HG03342 (cell line): ENCODE measurements at regions not wholly inside any gene's neighbourhood (a gene's known extent, or its start where the extent isn't known, plus 50 kb on each side); places are given as distances from the start of the nearest gene placed in this dataset.
"Not testable (repeated sequence)": the region's sequence is repeated elsewhere in the genome, so short reads cannot be mapped to it uniquely, and the experiment has no call there.

Experiments used
- ATAC-seq: cut with Tn5 transposase; IDR thresholded peaks from one replicate; pipeline ENCODE4 v1.9.1; 2021; ENCODE audit warnings: mild to moderate bottlenecking, moderate library complexity; ENCODE audit not compliant: unreplicated experiment

DNA sequence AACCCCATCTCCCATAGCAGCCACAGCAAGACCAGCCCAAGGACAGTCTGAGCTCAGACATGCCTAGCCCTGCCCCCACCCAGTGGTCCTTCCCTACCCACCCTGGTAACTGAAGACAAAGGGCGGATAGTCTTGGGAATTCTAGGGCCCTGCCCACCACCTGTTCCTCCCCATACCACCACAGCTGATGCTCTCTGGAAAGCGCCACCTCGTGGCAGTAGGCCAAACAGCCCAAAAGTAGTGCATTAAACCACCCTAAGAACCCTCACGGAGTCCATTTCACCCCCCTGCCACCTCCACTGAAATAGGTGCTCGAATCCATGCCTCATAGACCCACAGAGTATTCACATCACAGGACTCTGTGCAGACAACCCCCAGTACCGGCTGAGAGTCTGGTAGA, 1021.4 kb downstream of the CDH8 start:
- no peak for ATAC-seq

DNA sequence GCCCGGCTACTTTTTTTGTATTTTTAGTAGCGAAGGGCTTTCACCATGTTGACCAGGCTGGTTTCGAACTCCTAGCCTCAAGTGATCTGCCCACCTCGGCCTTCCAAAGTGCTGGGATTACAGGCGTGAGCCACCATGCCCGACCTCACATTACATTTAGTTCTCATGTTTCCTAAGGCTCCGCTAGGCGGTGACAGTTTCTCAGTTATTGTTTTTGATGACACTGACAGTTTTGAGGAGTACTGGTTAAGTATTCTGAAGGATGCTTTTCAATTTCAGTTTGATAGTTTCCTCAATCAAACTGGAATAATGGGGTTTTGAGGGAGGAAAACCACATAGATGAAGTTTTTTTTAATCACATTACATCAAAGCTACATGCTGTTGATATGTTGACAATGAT, 1028.5 kb downstream of the CDH8 start:
- no peak for ATAC-seq

DNA sequence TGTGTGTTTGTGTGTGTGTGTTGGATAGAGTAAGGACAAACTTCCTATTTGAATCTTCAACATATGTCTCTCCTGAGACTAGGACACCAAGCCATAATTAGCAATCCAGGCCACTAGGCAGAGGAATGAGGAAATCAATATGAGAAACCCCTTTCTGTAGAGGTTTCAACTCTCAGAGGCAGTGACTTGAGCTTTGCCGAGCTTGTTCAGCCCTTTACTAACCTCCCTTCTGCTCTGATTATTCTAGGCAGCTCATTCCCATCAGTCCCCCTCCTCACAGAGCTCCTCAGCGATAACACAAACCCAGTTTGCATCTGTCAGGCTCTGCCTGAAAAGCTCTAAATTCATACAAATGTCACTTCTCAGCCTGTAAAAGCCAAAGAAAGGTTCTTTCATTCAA, 1030.3 kb downstream of the CDH8 start:
- ATAC-seq: no peak

DNA sequence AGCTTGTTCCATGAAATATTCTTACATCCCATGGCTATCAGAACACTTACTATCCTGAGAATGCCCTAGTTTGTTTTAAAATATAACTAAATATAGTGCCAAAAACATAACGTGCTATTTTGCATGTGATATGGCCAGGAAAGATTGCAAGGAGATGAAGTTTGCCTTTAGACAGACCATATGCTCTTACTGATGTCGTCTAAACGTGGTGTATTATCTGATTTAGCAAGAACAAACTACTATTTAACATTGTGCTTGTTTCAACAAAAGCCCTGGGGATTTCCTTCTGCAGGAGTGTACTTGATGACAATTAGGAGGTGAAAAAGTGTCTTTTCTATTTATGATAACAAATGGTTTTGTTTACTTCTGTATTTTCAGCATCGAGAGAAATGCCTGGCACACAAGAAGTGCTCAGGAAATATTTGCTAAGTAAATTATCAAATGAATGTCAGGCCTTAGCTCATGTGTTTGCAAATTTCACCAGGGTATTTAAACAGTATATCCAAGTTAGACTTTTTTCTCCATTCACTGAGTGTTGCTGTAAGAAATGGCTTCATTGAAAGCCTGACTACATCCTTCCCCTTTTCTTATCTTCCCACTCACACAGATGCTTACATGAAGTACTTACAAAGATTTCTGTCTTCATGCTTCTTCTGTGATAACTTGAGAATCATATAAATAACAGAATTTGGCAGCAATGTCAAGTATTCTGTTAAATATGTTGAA, 1033.6 kb downstream of the CDH8 start:
- ATAC-seq: no peak

DNA sequence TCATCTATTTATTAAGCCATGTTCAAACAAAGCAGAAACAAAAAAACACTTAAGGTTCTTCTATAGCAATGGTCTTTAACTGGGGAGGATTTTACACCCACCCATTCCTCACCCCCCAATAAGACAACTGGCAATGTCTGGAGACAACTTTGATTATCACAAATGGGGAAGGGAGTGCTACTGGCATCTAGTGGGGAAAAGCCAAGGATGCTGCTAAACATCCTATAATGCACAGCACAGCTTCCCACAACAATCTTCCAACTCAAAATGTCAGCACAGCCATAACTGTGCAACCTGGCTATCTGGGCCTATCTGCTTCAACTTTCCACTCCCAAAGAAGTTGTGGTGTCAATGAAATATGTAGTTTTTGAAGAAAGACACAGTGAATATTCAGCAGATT, 1044.4 kb downstream of the CDH8 start:
- ATAC-seq: no peak

DNA sequence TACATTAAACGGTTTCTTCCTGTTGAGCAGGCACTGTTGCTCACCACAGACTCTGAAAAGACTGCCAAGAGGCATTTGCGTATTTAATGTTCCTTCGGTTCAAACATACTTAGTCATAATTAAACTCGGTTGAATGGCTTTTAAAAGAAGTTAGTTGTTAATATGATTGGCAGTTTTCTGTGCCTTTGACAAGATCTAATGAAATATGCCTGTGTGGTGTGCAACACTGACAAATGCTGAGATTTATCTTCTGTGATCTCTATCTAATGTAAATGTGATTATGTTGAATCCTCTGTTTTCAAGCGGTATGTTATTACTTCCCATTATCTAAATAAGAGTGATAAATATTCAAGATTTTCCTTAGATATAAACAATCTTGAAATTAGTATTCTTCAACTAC, 1046.6 kb downstream of the CDH8 start:
- ATAC-seq: no peak

DNA sequence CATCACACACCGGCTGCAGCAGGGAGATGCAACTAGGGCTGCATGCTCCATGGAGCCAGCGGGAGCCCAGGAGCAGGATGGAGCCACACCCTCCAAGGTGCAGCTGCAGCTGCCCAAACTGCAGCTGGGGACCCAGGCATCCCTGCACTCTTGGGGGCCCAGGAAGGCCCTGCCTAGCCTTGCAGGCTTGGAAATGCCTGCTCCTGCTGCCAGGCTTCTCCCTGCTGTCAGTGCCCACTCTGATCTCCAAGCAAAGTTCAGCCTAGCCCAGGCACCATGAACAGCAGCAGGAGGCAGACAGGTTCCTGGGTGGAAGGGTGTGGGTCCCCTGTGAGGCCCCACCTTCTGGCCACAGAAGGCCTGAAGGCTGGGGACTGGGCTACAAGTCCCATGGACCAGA, 1057.1 kb downstream of the CDH8 start:
- ATAC-seq: no peak

DNA sequence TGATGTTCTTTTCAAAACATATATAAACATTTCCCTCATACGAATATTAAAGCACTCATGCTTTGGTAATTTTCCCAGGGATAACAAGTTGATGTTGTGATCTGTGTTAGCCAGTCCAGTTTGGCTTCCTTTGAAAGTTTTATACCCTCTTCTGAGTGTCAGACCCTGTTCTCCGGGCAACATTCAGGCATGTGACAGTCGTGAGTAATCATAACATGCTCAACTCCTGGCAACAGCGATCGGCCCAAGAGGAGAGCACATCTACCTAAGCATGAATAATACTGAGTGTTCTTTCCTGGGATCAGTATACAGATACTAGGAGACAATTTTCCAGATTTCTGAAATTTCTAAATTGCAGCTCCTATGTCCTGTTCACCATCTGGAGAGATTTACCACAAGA, 1086.4 kb downstream of the CDH8 start:
- no peak for ATAC-seq

DNA sequence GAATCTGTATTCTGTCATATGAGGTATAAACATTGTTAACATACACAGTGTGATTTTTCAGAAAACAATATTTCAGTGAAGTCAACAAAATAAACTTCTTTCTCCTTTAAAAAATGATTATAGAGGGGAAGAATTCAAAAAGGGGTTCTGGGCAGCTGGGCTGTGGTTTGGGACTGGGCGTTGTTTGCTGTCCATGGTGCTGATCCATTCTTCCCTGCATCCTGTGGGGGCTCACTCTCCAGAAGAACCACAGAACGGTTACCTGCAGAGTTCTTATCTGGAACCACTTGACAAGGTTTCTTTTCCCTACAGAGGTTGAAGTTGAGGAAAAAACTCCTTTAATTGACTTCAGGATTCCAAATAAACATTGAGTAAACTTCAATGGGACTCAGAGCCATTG, 1091.0 kb downstream of the CDH8 start:
- no peak for ATAC-seq

DNA sequence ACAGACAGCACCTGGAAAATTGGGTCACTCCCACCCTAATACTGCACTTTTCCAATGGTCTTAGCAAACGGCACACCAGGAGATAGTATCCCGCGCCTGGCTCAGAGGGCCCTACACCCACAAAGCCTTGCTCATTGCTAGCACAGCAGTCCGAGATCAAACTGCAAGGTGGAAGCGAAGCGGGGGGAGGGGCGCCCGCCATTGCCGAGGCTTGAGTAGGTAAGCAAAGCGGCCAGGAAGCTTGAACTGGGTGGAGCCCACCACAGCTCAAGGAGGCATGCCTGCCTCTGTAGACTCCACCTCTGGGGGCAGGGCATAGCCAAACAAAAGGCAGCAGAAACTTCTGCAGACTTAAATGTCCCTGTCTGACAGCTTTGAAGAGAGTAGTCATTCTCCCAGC, 1100.0 kb downstream of the CDH8 start:
- ATAC-seq: not testable (repeated sequence)

DNA sequence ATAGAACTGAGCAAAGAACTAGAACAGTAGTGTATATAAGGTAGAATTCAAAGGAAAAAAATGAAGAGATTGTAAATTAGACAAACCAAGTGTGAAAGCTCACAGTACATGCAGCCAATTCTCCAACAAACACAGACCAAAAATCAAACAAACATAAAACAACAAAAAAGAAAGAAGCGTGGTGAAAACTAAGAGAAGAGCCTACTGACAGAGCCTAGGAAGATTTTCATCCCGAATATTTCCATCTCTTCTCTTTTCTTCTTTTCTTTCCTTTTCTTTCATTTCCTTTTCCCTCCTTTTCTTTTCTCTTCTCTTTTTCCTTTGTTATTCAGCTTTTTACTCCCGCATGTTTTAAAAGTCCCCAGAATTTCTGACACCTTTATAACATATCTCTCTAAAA, 1103.6 kb downstream of the CDH8 start:
- ATAC-seq: no peak

DNA sequence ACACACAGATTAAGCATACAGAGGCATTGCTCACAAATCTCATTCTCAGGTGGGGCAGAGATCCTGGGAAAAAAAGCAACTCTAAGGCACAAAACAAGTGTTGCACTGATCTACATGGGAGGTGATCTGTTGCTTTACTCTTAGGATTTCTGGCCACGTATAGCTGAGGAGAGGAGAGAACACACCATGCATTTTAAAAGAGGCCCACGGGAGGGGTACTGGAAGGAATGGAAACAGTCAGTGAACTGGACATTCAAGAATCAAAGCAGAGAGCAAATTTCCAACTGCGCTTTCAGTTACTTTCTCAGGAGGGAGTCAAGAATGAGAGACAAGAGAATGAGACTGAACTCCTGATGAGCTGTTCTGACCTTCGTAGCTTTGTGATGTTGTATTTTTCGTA, 1105.9 kb downstream of the CDH8 start:
- no peak for ATAC-seq

DNA sequence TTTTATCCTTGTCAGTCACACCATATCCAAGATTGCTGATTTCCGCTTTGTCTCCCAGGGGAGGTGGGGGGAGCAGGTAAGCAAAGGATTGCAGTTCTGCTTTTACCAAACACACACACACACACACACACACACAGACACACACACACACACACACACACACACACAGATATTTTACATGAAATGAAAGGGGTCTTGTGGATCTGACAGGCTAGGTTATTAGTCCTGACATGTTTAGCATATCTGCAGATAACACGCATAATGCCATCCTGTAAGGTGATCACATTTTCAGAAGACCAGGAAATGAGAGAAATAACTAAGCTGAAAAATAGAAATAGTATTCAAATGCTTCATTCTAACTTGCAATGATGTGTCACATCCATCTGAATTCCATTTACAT, 1113.3 kb downstream of the CDH8 start:
- ATAC-seq: no peak

DNA sequence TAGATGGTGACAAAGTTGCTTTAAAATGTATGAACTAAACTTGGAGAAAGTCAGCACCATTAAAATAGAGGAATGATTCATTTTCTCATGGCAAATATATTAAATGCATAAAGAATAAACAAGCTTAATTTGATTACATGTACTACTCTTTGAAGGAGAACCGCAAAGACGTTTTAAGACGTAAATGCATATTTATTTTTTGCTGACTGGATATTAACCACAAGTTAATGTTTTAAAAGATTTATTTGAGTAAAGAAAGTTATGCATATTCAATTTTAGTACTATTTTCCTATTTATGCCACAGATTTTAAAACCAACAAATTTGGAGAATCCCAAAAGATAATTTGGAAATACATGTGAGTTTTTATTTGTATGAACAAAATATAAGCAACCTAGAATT, 1121.9 kb downstream of the CDH8 start:
- ATAC-seq: no peak

DNA sequence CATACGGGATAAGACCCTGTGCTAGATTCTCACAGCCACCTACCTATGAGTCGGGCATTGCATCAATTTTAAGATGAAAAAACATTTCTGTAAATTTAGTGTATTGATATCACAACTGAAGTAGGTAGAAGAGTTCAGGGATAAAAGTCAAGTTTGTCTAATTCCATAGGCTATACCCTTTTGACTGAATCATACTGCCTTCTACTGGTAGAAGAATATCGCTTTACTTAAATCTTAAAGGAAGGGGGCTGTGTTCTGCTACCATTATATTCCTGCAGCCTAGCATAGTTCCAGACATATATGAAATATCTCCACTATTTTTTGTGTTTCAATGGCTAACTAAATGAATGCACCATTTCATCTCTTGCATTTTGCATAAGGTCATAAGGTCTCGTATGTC, 1128.6 kb downstream of the CDH8 start:
- no peak for ATAC-seq

DNA sequence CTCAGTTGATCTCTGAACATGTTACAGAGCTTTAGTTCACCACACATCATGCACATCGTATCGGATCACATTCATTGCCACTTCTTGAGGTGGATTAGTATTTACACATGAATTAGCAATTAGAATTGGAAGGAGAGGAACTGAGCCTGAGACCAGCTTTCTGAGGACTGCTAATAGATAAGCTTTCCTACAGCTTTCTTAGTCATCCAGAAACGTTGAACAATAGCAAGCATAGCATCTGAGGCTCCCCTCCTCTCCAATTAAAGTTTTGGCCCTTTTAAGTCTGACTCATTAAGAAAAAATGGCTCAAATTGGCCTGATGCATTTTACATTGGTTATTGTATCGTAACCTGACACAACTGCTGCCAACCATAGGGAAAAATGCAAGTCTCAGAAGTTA, 1130.4 kb downstream of the CDH8 start:
- ATAC-seq: no peak

DNA sequence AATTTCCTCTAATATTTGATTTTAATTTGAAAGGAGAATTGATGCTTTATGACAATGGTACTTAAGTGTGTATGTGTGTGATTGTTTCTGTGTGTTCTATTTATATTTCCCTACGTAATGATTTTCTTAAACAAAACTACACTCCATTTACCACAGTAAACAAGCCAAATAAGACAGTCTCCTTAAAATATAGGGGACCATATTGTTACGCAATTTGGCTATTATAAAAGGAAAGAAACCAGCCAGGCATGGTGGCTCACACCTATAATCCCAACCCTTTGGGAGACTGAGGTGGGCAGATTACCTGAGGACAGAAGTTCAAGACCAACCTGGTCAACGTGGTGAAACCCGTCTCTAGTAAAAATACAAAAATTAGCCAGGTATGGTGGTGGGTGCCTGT, 1134.1 kb downstream of the CDH8 start:
- ATAC-seq: no peak

DNA sequence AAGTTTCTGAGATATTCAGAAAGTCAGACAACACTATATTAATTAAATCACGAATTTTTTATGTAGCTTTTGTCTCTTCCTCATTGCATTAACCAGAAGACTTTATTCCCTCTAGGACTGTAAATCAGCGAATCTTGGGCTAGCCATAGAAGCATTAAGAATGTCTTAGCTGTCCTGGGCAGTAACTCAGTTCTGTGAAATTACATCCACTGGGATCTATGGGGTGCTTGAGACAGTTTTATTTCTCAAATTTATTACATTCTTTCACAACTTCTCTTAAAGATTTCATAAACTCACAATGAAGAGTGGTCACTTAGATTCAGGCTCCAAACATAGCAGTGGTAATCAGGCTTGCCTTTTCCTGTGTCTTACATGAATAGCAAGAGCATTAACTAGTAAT, 1153.4 kb downstream of the CDH8 start:
- no peak for ATAC-seq

DNA sequence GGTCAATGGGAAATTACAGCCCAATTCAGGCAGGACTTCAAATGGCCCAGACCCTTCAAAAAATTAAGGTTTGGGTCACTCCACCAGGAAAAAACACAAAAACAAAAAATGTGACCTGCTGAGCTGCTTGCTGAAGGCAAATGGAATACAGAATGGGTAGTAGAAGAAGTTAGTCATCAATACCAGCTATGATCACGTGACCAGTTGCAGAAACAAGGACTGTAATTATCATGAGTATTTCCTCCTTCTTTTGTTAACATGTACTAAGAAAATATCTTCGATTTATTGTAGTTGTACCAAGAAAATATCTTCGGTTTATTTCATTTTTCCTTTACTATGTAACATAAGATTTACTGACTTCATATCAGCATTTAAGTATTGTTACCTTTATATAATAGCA, 1183.6 kb downstream of the CDH8 start:
- ATAC-seq: no peak

DNA sequence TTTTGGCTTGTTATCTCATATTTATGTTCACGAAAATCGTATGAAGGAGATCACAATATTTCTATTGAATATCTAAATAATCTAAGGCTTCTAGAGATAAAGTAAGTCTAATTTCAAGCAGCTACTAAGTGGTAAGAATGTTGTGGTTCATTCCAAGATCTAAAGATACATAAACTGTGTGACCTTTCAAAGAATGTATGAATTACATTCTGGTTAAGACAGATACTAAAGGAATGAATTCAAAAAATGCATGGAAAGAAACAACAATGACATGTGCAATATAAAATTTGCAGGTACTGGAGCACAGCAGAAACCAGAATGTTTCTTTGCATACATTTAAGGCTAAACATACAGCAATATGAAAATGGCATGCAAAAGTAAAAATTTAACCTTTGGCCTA, 1214.6 kb downstream of the CDH8 start:
- ATAC-seq: no peak

DNA sequence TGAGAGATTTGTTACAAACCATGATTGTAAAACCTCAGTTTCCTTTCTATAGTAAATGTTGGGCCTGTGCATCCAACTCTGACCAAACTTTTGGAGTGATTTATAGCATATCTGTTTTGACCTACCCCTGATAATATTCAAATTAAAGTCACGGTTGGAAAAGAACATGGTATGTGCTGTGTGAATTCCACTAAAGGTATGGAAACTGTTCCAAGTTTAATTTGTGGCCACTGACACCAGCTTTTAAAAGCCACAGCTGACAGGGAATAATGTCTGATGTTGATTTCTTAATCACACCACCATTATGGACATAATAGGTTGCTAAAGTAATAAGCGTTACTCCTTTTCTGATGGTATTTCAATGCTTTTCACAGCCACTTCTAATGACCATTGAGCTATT, 1215.9 kb downstream of the CDH8 start:
- ATAC-seq: no peak

DNA sequence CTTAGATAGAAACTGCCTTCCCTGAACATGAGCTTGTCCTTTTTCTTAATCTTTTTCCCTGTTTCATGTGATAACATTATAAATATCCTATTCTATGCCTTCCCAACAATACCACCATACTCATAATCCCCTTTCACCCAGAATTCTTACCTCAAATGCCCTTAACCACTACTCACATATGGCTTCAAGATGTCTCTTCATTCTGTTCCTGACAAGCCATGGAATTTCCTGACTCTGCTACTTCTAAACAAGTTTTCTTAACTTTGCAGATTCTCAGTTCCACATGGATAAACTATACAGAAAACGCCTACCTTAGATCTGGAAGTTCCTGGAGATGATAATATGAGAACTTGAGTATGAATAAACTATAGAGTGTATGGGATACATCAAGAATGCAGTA, 1217.8 kb downstream of the CDH8 start:
- no peak for ATAC-seq

DNA sequence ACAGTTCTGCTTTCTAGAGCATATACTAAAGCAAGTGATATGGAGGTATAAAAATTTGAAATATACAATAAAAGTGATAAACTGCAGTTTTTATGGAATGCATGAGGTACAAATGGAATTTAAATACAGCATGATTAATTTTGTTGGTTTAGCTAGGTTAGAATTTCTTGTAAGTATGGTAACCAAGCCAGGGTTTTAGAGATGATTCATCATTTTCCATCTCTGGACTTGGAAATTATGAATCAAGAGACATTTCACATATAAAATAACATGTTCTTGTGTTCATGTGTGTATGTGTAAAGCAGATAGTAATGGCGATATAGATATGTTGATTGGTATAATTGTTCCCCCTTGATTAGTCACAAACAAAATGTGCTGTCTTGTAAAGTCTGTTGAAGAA, 1219.8 kb downstream of the CDH8 start:
- ATAC-seq: no peak

DNA sequence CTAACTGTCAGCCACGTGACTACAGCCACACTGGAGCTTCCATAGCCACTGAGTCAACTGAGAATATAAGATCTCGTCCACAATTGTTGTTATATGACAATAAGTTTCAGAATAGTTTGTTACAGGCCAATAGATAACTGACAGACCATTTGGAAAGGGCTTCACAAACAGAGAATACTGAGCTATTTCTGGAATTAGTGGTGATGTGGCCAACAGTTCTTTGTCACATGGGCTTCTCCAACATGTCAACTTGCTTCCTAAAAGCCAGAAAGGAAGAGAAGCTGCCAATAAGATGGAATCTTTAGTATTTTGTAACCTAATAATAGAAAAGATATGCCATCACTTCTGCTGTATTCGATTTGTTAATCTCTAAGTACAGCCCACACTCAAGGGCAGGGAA, 1220.4 kb downstream of the CDH8 start:
- ATAC-seq: no peak
